ENCODE measurements at regions not wholly inside any gene's neighbourhood (a gene's known extent, or its start where the extent isn't known, plus 50 kb on each side); places are given as distances from the start of the nearest gene placed in this dataset.

DNA sequence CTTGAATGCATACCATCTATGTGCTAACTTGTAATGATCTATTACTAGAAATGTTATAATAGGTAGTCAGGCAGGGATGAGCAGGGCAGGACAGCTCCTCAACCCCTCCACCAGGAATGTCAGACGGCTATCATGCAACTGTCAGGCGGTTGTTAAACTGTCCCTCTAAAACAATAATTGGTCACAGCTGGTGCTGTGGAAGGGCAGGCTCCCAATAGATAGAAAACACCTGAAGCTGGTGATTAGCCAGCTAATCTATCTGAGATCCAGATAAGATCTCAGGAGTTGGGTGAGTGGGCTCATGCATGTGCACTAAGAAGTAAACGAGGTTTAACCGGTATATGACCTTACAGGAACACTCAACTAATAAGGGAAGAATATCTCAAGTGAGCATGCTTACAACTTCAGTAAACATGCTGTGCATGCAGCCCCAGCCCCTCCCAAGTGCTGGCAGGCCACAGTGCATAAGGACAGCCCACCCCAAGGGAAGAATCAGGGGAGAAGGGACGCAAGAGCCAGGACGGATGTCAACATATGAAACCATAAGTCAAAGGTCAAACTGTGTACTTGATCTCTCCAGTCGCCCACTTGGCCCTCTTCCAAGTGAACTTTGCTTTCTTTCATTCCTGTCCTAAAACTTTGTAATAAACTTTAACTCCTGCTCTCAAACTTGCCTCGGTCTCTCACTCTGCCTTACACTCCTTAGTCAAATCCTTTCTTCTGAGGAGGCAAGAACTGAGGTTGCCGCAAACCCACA, 566.2 kb upstream of the NRSN1 start:
- H3K27me3 ChIP-seq: no peaks in the 10 kb centered on the region
- H3K4me1 ChIP-seq: peaks cover 0 to 9% (median 0%) of the 10 kb centered on the region in 4 donors
- no peak overlapping the region for H3K4me3 ChIP-seq
- WGBS, 2 donors: 44 to 48% methylated on average over 9 of the region's 9 CpGs
- TF ChIP-seq POLR2A (IDR thresholded peaks at IDR 0.05) (no peak), EP300 (IDR thresholded peaks at IDR 0.05) (no peak)
- DNase-seq (ENCODE audit: low spot score in 2 of 2): no peak
- H3K9me3 ChIP-seq: peaks cover 0 to 18% (median 0%) of the 10 kb centered on the region in 4 donors
- no peak overlapping the region for H3K27ac ChIP-seq
- no peaks in the 10 kb centered on the region for H3K36me3 ChIP-seq

DNA sequence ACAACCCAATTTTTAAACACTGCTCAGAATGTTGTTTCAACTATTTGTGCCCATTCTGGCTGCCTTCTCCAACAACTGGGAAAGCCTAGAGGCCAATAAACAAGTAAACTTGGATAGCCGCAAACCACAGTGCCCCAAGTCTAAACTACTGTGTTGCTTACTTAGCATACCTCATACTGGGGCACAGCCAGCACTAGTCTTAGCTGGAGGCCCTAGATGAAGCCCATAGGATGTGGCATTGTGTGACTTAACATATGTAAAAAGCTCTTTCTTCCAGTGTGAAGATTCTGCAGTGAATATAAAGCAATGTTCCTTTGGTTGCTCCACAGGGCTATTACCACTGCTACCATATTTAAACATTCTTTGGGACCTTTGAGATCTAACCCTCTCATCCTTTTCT, 564.3 kb upstream of the NRSN1 start:
- H3K4me1 ChIP-seq: peaks cover 0 to 9% (median 0%) of the 10 kb centered on the region in 4 donors
- DNase-seq (ENCODE audit: low spot score in 2 of 2): no peak
- 93 to 100% methylated on average over 1 of the region's 1 CpG for WGBS, 2 donors

DNA sequence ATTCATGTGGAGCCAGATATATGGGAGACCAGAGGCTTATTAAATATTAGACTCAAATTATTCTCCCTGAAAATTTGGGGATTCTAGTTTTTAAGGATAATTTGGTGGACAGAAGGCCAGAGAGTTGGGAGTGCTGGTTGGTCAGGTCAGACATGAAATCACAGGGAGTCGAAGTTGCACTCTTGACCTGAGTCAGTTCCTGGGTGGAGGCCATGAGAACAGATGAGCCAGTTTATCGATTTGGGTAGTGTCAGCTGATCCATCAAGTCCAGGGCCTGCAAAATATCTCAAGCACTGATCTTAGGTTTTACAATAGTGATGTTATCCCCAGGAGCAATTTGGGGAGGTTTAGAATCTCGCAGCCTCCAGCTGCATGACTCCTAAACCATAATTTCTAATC, 563.5 kb upstream of the NRSN1 start:
- no peak for DNase-seq (ENCODE audit: low spot score in 2 of 2)
- Histone ChIP-seq H3K36me3 (no peaks in the 10 kb centered on the region), H3K4me3 (no peak overlapping the region), H3K27ac (no peak overlapping the region), H3K27me3 (no peaks in the 10 kb centered on the region), H3K9me3 (peaks cover 0 to 18% (median 0%) of the 10 kb centered on the region in 4 donors), H3K4me1 (peaks cover 0 to 9% (median 0%) of the 10 kb centered on the region in 4 donors)
- TF ChIP-seq POLR2A (IDR thresholded peaks at IDR 0.05) (no peak), EP300 (IDR thresholded peaks at IDR 0.05) (no peak)
- TF ChIP-seq, protein P1, sequence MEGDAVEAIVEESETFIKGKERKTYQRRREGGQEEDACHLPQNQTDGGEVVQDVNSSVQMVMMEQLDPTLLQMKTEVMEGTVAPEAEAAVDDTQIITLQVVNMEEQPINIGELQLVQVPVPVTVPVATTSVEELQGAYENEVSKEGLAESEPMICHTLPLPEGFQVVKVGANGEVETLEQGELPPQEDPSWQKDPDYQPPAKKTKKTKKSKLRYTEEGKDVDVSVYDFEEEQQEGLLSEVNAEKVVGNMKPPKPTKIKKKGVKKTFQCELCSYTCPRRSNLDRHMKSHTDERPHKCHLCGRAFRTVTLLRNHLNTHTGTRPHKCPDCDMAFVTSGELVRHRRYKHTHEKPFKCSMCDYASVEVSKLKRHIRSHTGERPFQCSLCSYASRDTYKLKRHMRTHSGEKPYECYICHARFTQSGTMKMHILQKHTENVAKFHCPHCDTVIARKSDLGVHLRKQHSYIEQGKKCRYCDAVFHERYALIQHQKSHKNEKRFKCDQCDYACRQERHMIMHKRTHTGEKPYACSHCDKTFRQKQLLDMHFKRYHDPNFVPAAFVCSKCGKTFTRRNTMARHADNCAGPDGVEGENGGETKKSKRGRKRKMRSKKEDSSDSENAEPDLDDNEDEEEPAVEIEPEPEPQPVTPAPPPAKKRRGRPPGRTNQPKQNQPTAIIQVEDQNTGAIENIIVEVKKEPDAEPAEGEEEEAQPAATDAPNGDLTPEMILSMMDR (IDR thresholded peaks at IDR 0.05): no peak
- WGBS, 2 donors: 68 to 89% methylated on average over 3 of the region's 3 CpGs

More for the DNA sequence above, 564.3 kb upstream of the NRSN1 start:
- no peak overlapping the region for H3K27ac ChIP-seq
- H3K27me3 ChIP-seq: no peaks in the 10 kb centered on the region
- no peaks in the 10 kb centered on the region for H3K36me3 ChIP-seq
- no peak overlapping the region for H3K4me3 ChIP-seq
- H3K9me3 ChIP-seq: peaks cover 0 to 18% (median 0%) of the 10 kb centered on the region in 4 donors
- TF ChIP-seq POLR2A (IDR thresholded peaks at IDR 0.05) (no peak), EP300 (IDR thresholded peaks at IDR 0.05) (no peak)
- TF ChIP-seq, protein P1 (IDR thresholded peaks at IDR 0.05): no peak

DNA sequence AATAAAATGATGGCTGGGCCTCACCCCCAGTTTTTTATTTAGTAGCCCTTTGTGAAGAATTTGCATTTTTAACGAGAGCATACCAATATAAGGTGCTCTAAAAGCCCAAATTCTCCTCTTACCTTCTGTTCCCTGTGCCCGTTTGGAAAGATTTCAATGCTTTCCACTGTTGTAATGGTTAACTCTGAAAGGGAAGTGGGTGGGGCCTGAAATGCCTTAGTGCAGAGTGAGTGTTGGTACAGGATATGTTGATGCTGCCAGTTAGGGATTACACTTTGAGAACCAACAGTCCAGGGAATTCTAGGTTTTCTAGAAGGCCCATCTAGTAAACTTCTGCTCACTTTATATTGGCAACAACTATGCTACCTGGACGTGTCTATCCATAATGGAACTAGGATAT, 562.7 kb upstream of the NRSN1 start:
- WGBS, 2 donors: 86 to 88% methylated on average over 3 of the region's 3 CpGs
- DNase-seq (ENCODE audit: low spot score in 2 of 2): no peak
- Histone ChIP-seq H3K27ac (no peak overlapping the region), H3K9me3 (peaks cover 0 to 18% (median 0%) of the 10 kb centered on the region in 4 donors), H3K36me3 (no peaks in the 10 kb centered on the region), H3K27me3 (no peaks in the 10 kb centered on the region), H3K4me3 (no peak overlapping the region), H3K4me1 (peaks cover 0 to 9% (median 0%) of the 10 kb centered on the region in 4 donors)
- TF ChIP-seq EP300 (IDR thresholded peaks at IDR 0.05) (no peak), POLR2A (IDR thresholded peaks at IDR 0.05) (no peak)
- TF ChIP-seq, protein P1 (IDR thresholded peaks at IDR 0.05): no peak

DNA sequence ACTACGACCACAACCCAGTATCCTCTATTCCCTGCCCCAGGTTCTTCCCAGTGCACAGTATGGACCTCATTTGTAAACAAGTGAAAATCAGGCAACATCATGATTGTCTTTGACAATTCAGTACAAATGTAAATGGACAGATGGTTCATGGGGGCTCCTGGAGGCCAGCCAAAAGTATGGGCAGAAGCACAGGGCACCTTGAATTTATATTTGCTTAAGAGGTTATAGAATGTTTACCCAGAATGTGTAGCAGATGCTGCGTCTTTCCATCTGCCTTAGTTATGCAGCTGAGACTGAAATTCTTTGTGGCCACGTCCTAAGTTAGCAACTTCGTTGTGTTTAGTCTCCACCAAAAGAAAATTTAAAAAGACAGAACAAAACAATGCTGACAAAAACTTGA, 559.6 kb upstream of the NRSN1 start:
- WGBS, 2 donors: 76 to 77% methylated on average over 4 of the region's 4 CpGs

DNA sequence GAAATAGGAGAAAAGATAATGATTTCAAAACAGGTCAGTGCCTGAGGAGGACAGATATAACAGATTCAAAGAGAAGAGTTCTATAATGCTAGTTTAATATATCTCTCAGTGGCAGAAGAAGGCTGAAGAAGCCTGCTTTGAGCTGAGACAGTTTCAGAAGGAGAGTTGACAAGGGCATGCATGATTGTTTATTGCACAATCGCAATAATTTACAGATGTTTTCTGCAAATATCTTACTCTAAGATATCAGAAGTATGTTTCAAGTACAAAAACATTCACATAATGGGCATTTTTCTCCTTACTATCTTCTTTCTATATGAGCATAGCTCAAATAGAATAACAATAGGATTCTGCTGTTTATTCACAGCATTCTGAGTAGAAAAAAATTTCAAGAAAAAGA, 557.7 kb upstream of the NRSN1 start:
- H3K4me1 ChIP-seq: no peaks in the 10 kb centered on the region
- no peaks in the 10 kb centered on the region for H3K27me3 ChIP-seq
- DNase-seq (ENCODE audit: low spot score in 2 of 2): no peak
- H3K27ac ChIP-seq: no peak overlapping the region
- peaks cover 0 to 2% (median 0%) of the 10 kb centered on the region in 4 donors for H3K9me3 ChIP-seq
- H3K36me3 ChIP-seq: no peaks in the 10 kb centered on the region
- WGBS, 2 donors: 73 to 93% methylated on average over 1 of the region's 1 CpG
- no peak overlapping the region for H3K4me3 ChIP-seq
- TF ChIP-seq EP300 (IDR thresholded peaks at IDR 0.05) (no peak), POLR2A (IDR thresholded peaks at IDR 0.05) (no peak)
- TF ChIP-seq, protein P1 (IDR thresholded peaks at IDR 0.05): no peak

More for the DNA sequence above, 559.6 kb upstream of the NRSN1 start:
- no peak for DNase-seq (ENCODE audit: low spot score in 2 of 2)
- no peaks in the 10 kb centered on the region for H3K27me3 ChIP-seq
- peaks cover 0 to 18% (median 0%) of the 10 kb centered on the region in 4 donors for H3K9me3 ChIP-seq
- H3K36me3 ChIP-seq: no peaks in the 10 kb centered on the region
- H3K4me3 ChIP-seq: no peak overlapping the region
- no peak overlapping the region for H3K27ac ChIP-seq
- TF ChIP-seq POLR2A (IDR thresholded peaks at IDR 0.05): no peak
- no peaks in the 10 kb centered on the region for H3K4me1 ChIP-seq

All from tibial nerve (tissue), 4 donors.